MM.1S (cell line): ENCODE measurements at regions not wholly inside any gene's neighbourhood (a gene's known extent, or its start where the extent isn't known, plus 50 kb on each side); places are given as distances from the start of the nearest gene placed in this dataset.

Source experiments
- DNase-seq: peaks from one replicate; pipeline ENCODE4 v3.0.0-alpha.2; 2015
- H2AFZ ChIP-seq: fragments of 300-600 bp; sonication (generic); 2 replicates; pipeline ENCODE4 v1.6.0; 2016; ENCODE audit warnings: antibody characterized with exemption, low read length
- H3F3A ChIP-seq: fragments of 300-600 bp; sonication (generic); 2 replicates; pipeline ENCODE4 v1.6.1; 2016; ENCODE audit warnings: mild to moderate bottlenecking, antibody characterized with exemption, low read length, moderate library complexity, mixed read lengths; ENCODE audit not compliant: insufficient read depth
- H3K27ac ChIP-seq: fragments of 300-600 bp; sonication (generic); 2 replicates; pipeline ENCODE4 v1.5.1; 2016; ENCODE audit warnings: mild to moderate bottlenecking, low read length
- H3K27me3 ChIP-seq: fragments of 300-600 bp; sonication (generic); replicated peaks from 2 replicates; pipeline ENCODE4 v1.6.0; 2016; ENCODE audit warnings: low read length; ENCODE audit not compliant: insufficient read depth
- H3K36me3 ChIP-seq: fragments of 300-600 bp; sonication (generic); replicated peaks from 2 replicates; pipeline ENCODE4 v1.6.1; 2016; ENCODE audit warnings: mild to moderate bottlenecking, low read length, mixed read lengths; ENCODE audit not compliant: insufficient read depth
- H3K4me1 ChIP-seq: fragments of 300-600 bp; sonication (generic); 2 replicates; pipeline ENCODE4 v1.6.1; 2016; ENCODE audit warnings: low read length, mixed read lengths
- H3K4me2 ChIP-seq: fragments of 300-600 bp; sonication (generic); 2 replicates; pipeline ENCODE4 v1.6.0; 2016; ENCODE audit warnings: low read depth, low read length
- H3K4me3 ChIP-seq: fragments of 300-600 bp; sonication (generic); 2 replicates; pipeline ENCODE4 v1.5.1; 2016; ENCODE audit warnings: low read length, mixed read lengths
- H3K79me2 ChIP-seq: fragments of 300-600 bp; sonication (generic); 2 replicates; pipeline ENCODE4 v1.6.1; 2016; ENCODE audit warnings: mixed run types, low read length, mixed read lengths
- H3K9ac ChIP-seq: fragments of 300-600 bp; sonication (generic); 2 replicates; pipeline ENCODE4 v1.6.1; 2016; ENCODE audit warnings: low read length, mixed read lengths
- H3K9me2 ChIP-seq: fragments of 300-600 bp; sonication (generic); replicated peaks from 2 replicates; pipeline ENCODE4 v1.6.1; 2016; ENCODE audit warnings: mild to moderate bottlenecking, low read length, mixed read lengths; ENCODE audit not compliant: insufficient read depth
- H3K9me3 ChIP-seq: fragments of 300-600 bp; sonication (generic); replicated peaks from 2 replicates; pipeline ENCODE4 v1.6.1; 2016; ENCODE audit warnings: mild to moderate bottlenecking, low read length, mixed read lengths; ENCODE audit not compliant: insufficient read depth
- H4K20me1 ChIP-seq: fragments of 300-600 bp; sonication (generic); 2 replicates; pipeline ENCODE4 v1.6.1; 2016; ENCODE audit warnings: mild to moderate bottlenecking, low read length, moderate library complexity, mixed read lengths; ENCODE audit not compliant: insufficient read depth
- EZH2 ChIP-seq: fragments of 300-600 bp; sonication (generic); optimal IDR thresholded peaks from 2 replicates; pipeline ENCODE3; 2017; ENCODE audit warnings: low read depth, mild to moderate bottlenecking, antibody characterized with exemption, low read length, mixed read lengths
- EZH2phosphoT487 ChIP-seq: fragments of 300-600 bp; sonication (generic); IDR thresholded peaks from 2 replicates; pipeline ENCODE4 v1.6.1; 2018; ENCODE audit warnings: antibody characterized with exemption, low read length
- TF ChIP-seq, protein P1 (sequence below): fragments of 300-600 bp; sonication (generic); IDR thresholded peaks from 2 replicates; pipeline ENCODE4 v1.5.1; 2016; ENCODE audit warnings: antibody characterized with exemption, low read length, mixed read lengths

DNA sequence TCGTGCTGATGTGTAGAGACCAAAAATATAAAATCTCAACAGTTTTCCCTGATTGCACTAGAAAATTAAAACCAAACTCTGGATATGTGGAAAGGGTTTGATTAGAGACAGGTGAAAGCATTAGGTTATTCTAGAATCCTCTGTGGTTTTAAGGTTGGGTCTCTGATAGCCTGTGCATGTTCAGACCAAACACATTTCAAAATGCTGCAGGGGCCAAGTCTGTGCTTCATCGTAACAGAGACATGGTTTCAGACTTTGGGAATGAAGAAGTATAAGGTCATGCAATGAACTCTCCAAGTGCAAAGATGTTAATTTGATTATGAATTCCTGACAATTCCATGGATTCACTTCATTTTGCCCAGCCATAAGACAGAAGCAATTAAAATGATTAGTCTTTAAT lies 261.0 kb upstream of the KCNJ16 start:
- Histone ChIP-seq H3K79me2 (no peaks in the 10 kb centered on the region), H4K20me1 (no peaks in the 10 kb centered on the region), H3K4me3 (no peak overlapping the region), H3K27me3 (no peaks in the 10 kb centered on the region), H2AFZ (no peak overlapping the region), H3K4me1 (no peaks in the 10 kb centered on the region), H3K4me2 (no peak overlapping the region), H3K9me2 (no peaks in the 10 kb centered on the region), H3K27ac (no peak overlapping the region), H3K9me3 (no peaks in the 10 kb centered on the region), H3K9ac (no peak overlapping the region), H3F3A (no peaks in the 10 kb centered on the region), H3K36me3 (no peaks in the 10 kb centered on the region)
- no peak for DNase-seq
- no peak for TF ChIP-seq EZH2phosphoT487
- TF ChIP-seq EZH2 = no peak
- TF ChIP-seq, protein P1, sequence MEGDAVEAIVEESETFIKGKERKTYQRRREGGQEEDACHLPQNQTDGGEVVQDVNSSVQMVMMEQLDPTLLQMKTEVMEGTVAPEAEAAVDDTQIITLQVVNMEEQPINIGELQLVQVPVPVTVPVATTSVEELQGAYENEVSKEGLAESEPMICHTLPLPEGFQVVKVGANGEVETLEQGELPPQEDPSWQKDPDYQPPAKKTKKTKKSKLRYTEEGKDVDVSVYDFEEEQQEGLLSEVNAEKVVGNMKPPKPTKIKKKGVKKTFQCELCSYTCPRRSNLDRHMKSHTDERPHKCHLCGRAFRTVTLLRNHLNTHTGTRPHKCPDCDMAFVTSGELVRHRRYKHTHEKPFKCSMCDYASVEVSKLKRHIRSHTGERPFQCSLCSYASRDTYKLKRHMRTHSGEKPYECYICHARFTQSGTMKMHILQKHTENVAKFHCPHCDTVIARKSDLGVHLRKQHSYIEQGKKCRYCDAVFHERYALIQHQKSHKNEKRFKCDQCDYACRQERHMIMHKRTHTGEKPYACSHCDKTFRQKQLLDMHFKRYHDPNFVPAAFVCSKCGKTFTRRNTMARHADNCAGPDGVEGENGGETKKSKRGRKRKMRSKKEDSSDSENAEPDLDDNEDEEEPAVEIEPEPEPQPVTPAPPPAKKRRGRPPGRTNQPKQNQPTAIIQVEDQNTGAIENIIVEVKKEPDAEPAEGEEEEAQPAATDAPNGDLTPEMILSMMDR = no peak

DNA sequence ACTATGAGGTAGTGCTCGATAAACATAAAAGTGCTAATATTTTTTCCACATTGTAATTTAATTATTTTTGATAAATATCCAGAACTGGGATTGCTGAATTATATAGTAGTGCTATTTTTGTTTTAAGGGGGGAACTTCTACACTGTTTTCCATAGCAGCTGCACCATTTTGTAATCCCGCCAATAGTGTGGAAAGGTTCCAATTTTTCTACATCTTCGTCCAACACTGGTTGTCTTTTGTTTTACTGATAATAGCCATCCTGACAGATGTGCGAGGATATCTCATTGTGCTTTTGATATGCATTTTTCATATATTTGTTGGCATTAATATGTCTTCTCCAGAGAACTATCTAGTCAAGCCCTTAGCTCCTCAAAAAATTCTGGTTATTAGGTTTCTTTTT lies 259.6 kb upstream of the KCNJ16 start:
- TF ChIP-seq EZH2 (no peak), EZH2phosphoT487 (no peak)
- TF ChIP-seq, protein P1 = no peak
- no peak overlapping the region for H3K27ac ChIP-seq
- no peaks in the 10 kb centered on the region for H3K36me3 ChIP-seq

DNA sequence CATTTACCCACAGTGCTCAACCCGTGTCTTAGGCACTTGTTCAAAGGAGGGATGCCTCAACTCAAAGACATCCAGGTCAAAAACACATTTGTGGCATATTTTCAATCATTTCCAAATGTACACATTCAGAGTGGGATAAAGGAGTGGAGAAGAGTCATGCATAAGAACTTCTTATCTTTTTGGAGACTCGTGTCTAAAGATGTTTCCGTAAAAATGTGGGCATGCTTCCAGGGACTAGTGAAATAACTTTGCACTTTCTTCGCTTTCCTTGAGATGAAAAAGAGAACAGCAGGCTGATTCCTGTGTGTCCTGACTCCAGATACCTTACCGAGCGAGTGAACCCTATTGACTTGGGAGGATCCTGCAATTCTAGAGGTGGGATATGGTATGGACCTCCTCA lies 256.6 kb upstream of the KCNJ16 start:
- H3K27me3 ChIP-seq = no peaks in the 10 kb centered on the region
- H3K36me3 ChIP-seq = no peaks in the 10 kb centered on the region
- H3K27ac ChIP-seq = no peak overlapping the region
- no peaks in the 10 kb centered on the region for H3F3A ChIP-seq
- H3K4me2 ChIP-seq = no peak overlapping the region
- TF ChIP-seq EZH2 (no peak), EZH2phosphoT487 (no peak)
- TF ChIP-seq, protein P1 = no peak
- no peaks in the 10 kb centered on the region for H3K9me2 ChIP-seq
- no peaks in the 10 kb centered on the region for H4K20me1 ChIP-seq
- no peak for DNase-seq
- no peak overlapping the region for H3K4me3 ChIP-seq
- H3K79me2 ChIP-seq = no peaks in the 10 kb centered on the region
- H3K9me3 ChIP-seq = no peaks in the 10 kb centered on the region
- no peaks in the 10 kb centered on the region for H3K4me1 ChIP-seq
- no peak overlapping the region for H2AFZ ChIP-seq
- H3K9ac ChIP-seq = no peak overlapping the region

More for the DNA sequence above, 259.6 kb upstream of the KCNJ16 start:
- Histone ChIP-seq H4K20me1 (no peaks in the 10 kb centered on the region), H3K4me1 (no peaks in the 10 kb centered on the region), H3K4me2 (no peak overlapping the region), H3K27me3 (no peaks in the 10 kb centered on the region), H3K79me2 (no peaks in the 10 kb centered on the region), H3K9me3 (no peaks in the 10 kb centered on the region), H3K9ac (no peak overlapping the region), H2AFZ (no peak overlapping the region), H3F3A (no peaks in the 10 kb centered on the region), H3K9me2 (no peaks in the 10 kb centered on the region), H3K4me3 (no peak overlapping the region)
- no peak for DNase-seq
